ENCODE measurements at regions not wholly inside any gene's neighbourhood (a gene's known extent, or its start where the extent isn't known, plus 50 kb on each side); places are given as distances from the start of the nearest gene placed in this dataset.

DNA sequence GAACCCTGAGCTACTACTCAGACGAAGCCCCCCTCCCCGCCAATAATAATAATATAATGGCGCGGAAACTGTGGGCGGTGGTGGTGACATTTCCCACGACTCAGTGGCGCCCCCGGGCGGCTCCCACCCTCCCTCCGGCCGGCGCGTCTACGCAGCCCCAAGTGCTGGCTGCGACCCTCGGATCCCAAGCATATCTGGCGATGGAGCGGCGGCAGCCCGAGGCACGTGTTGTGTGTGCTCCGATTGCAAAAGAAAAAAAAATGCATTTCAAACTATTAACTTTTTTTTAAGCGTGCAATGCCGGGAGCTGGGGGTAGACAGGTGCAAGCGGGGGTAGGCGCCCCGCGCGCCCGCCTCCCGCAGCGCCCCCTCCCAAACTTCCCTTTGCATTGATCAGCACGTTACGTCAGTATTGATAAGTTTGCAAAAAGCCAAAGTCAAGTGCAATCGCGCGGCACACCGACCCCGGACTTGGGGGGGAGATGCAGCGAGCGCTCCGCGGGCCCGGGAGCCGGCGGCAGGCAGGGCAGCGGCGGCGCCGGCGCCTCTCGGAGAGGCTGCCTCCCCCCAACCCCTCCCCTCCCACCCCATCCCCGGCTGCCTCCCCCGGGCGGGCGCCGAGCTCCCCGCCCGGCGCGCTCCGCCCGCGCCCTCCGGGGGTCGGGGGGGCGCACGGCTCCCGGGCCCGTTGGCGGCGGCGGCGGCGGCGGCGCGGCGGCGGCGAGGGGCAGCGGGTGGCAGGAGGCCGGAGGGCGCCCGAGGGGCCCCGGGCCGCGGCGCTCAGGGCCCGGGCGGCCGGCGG lies 113.1 kb upstream of the MYL2 start:
- DNase-seq = no peak

DNA sequence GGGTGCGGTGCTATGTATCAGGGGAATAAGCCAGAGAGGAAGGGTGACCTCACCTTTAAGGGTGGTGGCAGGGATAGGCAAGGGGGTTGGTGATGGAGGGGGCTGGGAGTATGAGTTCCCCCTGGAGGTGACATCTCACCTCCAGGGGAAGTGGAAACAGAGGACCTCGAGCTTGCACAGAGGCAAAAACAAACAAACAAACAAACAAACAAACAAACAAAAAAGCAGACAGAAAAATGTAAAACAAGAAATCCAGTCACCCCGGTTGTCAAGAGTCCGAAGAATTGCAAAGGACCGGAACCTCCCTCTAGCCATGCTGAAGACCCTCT lies 112.2 kb upstream of the MYL2 start:
- no peak for DNase-seq

DNA sequence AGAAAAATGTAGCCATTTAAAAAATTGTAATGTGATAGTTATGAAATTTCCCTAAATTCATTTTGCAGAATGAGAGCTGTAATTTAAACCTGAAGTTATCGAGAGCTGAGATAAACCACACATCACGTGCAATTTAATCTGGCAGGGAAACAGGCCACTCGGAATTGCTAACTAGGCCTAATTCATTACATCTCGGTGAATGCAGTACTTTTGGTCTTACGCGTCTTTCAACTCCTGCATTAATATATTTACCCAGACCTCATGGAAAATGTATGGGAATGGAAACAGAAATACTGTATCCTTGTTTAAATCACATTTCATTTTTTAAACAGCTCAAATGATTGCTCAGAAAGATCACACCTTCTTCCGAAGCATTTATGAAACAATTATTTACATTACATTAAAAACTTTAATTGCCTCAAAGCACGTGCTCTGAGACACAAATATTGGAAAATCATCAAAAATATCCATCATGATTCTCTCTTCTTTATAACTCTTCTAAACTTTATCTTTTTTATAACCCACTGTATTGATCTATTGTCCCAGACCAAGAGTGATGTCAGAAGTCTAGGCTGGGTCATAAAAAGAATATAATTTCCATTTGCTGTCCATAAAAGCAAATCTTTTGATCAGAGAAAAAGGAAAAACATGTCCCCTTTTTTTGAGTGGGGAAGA lies 111.7 kb upstream of the MYL2 start:
- DNase-seq = no peak

DNA sequence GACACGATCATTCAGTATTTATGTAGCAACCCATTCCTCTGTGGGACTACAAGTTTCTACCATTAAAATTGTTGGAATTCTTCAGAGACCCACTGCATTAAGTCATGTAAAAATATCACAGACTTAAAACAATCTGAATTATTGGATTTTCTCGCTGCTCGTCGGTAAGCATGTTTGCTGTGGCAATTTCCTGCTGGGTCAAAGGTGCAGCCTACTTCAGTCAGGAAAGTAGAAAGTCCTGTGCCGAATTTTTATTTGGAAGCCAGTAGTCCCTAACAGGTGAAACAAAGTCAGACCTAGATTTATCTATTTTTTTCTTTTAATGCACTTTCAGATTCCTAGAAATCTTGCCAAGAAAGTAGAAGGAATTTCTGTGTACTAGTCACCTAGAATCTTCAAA lies 110.4 kb upstream of the MYL2 start:
- no peak for DNase-seq

DNA sequence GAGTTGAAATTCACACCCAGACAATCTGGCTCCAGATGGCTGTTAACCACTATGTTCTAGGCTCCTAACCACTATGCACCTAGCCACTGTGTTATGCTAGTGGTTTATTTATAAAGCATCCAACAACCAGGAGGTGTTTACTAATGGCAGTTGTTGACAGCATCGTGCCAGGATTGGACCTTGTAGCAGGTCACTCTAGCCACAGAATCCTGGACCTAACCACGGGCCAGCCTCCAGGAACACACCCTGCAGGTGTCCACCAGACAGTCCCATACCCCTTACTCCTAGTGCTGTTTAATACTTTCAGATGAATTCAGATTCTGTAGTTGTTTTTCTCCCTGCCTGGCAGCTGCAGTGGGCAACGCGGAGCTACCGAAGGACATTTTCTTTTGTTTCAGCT lies 109.4 kb upstream of the MYL2 start:
- no peak for DNase-seq

DNA sequence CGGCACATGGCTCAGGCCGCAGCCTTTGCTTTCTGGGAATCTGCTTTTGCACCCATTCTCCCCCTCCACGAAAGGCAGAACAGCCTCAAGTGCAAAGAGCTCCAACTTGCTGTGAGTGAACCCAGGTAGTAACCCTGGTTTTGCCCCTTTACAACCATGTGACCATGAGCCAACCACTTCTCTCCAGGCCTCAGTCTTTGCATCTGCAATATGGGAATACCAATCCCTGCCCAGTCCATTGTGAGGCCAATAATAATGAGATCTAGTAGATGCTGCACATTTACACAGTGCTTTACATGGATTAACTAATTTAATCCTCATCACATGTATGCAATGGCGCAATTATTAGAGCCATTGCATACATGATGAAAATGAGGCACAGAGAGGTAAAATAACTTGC lies 108.9 kb upstream of the MYL2 start:
- DNase-seq = no peak

DNA sequence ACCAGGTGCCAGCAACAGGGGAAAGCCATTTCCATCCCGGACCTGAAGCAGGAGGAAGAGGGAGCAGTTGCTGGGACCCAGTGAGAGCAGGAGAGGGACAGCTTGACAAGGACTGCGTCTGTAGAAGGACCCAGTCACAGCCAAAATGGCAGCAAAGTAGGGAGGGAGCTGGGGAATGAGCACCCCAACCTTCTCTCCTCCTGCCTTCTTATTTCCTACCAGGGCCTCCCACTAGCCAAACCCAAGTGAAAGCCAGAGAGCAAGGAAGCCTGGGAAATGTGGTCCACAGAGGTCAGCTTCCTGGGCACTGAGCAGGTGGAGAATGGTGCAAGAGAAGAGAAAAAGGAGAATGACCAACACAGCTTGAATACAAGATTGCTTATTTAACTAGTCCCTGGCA lies 108.5 kb upstream of the MYL2 start:
- no peak for DNase-seq

DNA sequence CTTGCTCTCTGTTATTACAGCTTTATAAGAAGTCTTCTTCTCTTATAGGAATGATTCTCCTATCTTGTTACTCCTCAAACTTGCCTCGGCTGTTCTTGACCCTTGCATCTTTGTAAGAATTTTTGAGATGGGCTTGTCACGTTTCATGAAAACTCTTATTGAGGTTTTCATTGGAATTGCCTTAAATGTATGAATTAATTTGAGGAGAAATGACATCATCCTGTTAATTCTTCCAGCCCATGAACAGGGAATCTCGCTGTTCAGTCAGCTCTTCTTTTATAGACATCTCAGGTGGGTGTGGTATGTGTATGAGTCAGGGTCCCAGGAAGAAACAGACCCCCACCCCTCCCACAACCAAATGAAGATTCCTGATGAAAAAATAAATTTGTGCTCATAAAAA lies 107.1 kb upstream of the MYL2 start:
- DNase-seq = no peak

DNA sequence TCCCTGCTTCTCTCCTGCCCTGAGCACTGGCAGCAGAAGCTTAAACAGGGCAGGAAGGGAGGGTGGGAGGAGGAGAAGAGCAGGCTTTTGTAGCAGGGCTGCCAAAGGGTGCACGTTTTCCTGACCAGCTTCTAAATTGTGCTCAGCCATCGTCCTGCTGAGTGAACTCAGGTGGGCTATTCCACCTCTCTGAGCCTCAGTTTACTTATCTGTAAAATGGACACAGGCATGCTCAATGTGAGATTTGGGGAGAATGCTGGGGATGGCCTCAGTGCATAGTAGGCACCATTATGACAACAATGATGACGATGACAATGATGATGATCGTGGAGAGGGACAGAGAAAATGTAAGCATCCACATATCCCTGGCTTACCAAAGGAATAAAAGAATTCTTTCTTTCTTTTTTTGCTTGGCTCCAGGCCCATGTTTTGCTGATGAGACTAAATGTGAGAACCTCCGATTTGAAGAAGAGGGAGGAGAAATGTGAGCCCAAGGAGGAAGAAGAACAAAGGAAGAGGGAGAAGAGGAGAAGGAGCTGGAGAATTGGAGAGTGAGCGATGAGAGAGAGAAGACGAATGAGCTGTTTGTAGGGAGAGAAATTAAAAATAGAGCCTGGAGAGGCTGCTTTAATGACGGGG lies 105.5 kb upstream of the MYL2 start:
- DNase-seq = no peak

DNA sequence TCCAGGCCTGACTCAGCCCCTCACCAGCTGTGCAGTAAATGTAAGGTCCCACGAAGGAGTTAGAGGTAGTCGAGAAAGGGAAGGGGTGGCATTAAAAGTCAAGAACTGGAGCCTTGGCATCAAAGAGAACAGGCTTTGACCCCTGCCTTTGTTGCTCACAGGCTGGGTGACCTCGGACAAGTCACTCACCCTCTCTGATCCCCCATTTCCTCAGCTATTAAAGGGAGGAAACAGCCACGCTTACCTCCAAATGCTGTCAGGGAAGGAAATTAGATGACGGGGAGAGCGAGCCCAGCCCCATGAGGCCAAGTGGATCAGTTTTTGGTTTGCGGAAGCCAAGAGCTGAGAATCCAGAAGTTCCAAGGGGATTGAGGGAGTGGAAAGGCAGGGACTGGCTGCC lies 104.9 kb upstream of the MYL2 start:
- no peak for DNase-seq

DNA sequence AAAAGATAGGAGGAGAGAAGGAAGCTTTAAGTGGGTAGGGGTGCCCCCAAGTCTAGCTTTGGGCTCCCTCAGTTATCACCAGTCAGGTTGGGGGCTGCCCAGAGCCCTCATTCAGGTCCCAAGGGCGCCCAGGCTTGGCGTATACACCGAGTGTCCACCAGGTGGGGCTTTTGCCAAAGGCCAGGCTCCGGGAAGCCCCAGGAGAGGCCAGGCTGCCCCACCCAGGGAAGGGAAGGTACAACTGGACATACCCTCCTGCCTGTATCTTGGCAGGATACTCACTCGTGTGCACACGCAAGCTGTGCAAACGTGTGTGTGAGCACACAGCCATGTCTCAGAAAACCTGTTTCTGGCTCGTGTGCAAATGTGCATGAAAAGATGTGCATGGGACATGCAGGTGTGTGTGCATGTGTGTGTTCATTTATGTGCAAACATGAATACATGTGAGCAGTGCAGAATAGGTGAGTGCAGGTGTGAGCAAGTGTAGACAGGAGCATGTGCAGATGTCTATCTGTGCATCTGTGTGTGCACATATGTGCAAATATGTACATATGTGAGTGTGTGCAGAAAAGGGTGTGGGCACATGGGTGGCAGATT lies 103.9 kb upstream of the MYL2 start:
- peak; percentile 14 for DNase-seq

DNA sequence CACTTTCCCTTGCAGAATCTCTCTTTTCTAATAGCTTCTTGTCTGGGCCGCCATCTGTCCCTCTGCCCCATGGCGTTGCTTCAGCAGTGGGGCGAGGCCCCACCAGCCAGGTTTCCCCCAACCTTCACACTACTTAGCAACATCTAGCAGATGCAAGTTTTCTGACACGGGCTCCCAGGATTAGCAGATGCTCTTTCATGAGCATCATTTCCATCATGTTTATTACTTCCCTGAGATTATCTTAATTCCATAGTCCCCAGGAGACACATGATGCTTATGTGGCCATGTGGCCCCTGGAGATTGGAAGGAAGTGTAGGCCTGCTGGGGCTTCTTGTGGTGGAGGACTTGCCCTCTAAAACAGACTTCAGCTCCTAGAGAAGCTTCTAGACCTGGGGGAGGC lies 102.0 kb upstream of the MYL2 start:
- no peak for DNase-seq

DNA sequence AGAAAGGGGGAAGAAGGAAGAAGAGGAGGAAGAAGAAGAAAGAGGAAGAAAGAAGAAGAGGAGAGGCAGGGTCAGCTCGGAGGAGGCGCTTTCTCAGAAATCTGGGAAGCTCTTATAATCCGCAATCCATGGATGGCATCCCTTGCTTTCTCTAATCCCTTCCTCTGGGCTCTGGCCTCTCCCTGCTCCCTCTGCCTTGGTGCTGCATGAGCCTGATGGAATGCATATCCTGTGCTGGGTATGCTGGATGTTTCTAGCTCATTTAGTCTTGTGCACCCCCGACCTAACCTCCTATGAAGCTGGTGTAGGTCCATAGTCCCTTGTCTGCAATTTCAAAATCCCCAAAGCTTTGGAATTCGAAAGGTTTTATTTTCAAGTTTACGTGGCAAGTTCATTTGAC lies 94.2 kb upstream of the MYL2 start:
- DNase-seq = no peak

DNA sequence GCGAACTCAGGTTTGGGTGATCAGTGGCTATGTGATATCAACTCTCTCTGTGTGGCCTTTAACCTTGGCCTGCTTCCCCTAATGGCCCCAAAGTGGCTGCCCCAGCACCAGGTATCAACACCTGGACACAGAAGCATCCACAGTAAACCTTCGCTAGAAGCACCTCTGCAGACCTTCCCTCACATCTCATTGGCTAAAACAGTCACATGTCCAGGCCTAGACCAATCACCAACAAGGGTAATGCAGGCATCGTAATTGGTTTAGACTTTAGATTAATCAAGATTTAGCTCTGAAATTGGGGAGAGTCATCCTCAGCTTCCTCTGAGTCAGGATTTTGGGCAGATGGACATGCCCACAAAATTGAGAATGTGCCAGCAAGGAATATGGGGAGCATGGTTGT lies 92.5 kb upstream of the MYL2 start:
- DNase-seq = no peak

DNA sequence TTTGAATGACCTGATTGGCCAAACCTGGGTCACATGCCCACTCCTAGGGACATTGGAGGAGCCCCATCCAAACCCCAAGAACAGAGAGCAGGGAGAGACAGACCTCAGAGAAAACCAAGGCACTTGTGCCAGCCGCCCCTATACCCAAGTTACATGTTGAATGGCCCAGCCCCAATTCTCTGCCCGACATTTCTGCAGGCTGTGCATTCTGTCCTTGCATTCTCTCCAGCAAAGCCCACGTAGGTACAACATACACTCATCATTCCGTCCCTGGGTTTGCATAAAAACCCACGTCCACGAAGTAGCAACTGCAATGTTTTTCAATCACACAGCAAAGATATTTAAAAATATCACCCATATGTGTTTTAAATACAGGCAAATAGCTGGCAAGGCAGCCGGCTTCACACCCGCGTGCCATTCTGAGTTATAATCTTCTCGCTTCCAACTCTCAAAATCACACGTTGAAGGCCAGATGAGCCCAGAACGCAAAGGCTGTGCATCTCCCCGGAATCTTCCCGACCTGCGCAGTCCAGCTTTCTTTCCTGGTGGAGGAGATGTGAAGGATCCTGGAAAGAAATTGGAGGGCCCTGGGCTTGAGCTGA lies 91.7 kb upstream of the MYL2 start:
- no peak for DNase-seq

DNA sequence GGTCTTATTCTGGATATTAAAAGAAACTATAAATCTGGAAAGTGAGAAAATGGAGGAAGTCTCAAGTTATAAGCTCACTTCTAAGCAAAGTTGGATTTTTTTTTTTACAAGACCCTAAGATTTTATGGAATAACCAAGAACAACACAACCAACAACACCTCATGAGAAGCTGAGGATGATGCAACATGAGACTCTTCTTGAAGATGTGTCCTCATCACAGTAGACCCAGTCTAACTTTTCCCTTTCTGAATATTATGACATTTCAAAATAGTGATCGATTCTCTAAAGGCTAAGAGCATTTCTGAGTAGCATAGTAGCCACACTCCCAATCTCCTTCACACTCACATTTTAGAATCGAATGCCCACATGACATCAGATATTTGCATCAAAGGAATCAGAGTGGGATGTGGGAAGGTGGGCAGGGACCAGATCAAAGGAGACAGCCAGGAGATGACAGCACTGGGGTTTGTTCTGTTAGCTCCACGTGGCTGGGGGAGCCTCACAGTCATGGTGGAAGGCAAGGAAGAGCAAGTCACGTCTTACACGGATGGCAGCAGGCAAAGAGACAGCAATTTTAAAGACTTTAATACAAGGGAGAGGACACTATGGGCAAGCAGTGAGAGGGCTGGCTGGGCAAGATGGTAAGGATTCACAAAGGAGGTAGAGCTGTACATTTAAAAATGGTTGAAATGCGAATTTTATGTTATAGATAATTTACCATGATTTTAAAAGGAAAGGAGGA lies 90.7 kb upstream of the MYL2 start:
- DNase-seq = no peak

DNA sequence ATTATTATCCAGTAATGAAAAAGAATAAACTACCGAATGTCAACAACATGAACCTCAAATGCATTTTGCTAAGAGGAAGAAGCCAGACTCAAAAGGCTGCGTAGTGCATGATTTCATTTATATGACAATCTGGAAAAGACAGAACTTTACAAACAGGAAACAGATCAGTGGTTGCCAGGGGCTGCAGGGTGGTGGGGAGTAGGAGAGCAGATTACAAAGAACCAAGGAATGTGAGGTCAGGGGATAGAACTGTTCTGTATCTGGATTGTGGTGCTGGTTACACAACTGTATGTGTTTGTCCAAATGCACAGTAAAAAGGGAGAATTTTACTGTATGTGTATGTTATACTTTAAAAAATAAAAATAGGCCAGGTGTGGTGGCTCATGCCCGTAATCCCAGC lies 89.7 kb upstream of the MYL2 start:
- no peak for DNase-seq

DNA sequence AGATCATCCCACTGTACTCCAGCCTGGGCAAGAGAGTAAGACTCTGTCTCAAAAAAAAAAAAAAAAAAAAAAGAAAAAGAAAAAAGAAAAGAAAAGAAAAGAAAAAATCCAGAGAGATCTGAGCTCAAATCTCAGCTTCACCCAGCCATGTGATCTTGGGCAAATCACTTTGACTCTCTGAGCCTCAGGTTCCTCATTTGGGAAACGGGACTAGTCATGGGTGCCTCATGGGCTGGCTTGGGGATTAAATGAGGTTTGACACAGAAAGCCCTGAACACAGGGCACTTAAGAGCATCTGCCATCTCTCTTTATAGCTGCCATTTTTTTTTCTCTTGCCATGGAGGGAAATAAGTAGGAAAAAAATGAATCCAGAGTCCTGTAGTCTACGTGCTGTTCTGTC lies 86.2 kb upstream of the MYL2 start:
- no peak for DNase-seq

DNA sequence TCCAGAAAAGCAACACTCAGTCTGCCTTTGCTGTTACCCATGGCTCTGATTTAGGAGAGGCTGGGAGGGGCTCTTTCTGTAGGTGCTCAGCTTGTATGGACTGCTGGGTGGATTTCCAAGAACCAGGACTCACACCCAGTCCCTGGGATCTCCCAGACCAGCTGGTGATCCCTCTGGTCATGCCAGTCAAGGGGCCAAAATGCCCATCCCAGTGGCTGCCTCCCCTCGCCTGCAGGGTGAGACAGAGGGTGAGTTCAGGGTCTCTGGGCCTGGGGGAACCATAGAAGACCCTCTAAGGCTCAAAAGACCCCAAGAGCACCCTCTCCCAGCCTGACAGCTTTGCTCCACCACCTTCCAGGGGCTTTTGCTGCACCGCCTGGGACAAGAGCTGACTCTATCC lies 78.6 kb upstream of the MYL2 start:
- DNase-seq = no peak

DNA sequence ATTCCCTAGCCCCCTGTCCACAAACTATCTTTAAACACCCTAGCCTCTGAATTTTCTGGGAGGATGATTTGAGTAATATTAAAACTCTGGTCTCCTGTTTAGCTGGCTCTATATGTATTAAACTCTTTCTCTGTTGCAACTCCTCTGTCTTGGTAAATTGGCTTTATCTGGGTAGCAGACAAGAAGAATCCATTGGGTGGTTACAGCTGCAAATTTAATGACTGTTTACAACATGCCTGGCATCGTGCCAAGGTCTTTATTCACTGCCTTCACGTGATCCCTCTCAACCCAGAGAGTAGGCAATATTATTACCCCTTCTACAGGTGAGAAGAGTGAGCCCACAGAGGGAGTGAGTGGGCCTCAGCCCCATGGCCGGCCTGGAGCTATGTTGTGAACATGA lies 77.8 kb upstream of the MYL2 start:
- DNase-seq = no peak

DNA sequence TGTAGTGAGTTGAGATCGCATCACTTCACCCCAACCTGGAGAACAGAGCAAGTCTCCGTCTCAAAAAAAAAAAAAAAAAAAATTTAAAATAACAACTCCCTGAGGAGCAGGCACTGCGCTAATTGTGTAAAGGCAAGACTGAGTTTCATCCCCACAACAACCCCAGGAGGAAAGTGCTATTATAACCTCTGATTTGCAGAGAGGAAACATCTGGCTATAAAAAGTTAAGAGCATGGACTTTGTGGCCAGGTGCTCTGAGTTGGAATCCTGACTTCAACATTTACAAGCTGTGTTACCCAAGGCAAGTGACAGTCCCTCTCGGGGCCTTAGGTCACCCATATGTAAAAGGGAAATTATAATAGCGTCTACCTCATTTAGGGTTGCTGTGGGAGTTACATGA lies 76.0 kb upstream of the MYL2 start:
- DNase-seq = no peak

DNA sequence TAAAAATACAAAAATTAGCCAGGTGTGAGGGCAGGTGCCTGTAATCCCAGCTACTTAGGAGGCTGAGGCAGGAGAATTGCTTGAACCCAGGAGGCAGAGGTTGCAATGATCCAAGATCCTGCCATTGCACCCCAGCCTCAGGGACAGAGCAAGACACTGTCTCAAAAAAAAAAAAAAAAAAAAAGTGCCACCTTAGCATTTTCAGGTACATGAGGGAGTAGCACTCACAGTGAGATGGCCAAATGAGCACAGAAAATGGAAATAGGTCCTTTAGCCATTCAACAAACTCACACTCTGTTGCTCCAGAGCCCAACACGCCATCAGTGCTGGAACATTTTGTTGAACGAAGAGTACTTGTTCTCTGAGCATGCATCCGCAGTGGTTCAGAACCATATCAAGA lies 75.2 kb upstream of the MYL2 start:
- DNase-seq = no peak

DNA sequence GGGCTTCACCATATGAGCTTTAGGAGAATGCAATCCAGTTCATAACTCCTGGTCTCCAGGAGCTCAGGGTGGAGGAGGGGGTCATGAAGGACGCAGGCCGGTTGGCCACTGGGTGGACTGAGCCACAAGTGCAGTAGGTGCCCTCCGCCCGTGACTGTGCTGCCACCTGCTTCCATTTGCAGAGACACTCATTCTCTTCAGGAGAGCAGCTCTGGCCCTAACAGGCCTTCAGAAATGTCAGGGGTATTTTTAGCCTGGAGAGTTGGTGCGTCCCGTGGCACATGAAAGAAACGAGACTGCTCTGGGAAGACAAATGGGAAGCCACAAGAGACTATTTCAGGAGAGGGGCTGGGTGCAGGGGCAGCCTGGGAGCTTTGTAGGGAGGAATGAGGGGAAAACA lies 74.6 kb upstream of the MYL2 start:
- DNase-seq = no peak
